ENCODE measurements at regions not wholly inside any gene's neighbourhood (a gene's known extent, or its start where the extent isn't known, plus 50 kb on each side); places are given as distances from the start of the nearest gene placed in this dataset.

DNA sequence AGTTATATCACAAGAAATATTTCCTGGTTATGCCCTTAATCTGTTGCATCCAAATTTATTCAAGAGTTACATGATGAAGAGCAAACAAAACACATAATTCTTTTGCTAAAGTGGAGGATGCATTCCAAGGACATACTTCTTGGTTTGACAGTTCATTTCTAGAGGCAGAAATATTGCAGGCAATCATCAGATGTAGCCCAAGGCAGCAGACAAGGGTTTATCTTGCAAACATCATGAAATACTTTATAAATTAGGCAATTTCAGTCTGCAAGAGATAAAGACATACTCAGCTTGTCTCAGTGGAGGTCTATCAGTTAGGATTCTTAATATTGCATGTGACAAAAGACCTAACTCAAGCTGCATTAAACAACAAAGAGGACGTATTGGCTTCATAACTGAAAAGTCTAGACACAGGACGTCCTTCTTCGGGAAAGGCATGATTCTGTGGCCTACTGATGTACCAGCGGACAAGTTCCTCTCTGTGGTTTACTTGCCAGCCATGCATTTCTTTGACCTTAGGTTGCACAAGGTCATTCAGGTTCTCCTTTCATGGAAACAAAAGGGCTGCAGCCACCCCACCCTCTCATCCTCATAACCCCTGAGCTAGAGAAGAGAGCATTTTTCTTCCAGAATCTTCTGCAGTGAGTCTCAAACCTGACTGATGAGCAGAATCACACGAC lies 204.1 kb downstream of the KATNAL1 start:
- H3K27me3 ChIP-seq (ENCODE audit: insufficient read depth, poor library complexity, severe bottlenecking) = no peaks in the 10 kb centered on the region
- H3K36me3 ChIP-seq (ENCODE audit: low read depth) = no peaks in the 10 kb centered on the region
- DNase-seq (ENCODE audit: low spot score) (no peak), ATAC-seq (ENCODE audit: low read depth) (no peak)
- H3K9me3 ChIP-seq (ENCODE audit: severe bottlenecking) = no peaks in the 10 kb centered on the region
- peaks cover 2% of the 10 kb centered on the region for H3K4me1 ChIP-seq (ENCODE audit: insufficient read depth, poor library complexity, severe bottlenecking)
- TF ChIP-seq, protein P1, sequence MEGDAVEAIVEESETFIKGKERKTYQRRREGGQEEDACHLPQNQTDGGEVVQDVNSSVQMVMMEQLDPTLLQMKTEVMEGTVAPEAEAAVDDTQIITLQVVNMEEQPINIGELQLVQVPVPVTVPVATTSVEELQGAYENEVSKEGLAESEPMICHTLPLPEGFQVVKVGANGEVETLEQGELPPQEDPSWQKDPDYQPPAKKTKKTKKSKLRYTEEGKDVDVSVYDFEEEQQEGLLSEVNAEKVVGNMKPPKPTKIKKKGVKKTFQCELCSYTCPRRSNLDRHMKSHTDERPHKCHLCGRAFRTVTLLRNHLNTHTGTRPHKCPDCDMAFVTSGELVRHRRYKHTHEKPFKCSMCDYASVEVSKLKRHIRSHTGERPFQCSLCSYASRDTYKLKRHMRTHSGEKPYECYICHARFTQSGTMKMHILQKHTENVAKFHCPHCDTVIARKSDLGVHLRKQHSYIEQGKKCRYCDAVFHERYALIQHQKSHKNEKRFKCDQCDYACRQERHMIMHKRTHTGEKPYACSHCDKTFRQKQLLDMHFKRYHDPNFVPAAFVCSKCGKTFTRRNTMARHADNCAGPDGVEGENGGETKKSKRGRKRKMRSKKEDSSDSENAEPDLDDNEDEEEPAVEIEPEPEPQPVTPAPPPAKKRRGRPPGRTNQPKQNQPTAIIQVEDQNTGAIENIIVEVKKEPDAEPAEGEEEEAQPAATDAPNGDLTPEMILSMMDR (IDR thresholded peaks at IDR 0.05; ENCODE audit: poor library complexity, severe bottlenecking) = no peak
- H3K4me3 ChIP-seq (ENCODE audit: severe bottlenecking) = no peak overlapping the region
- no peak overlapping the region for H3K27ac ChIP-seq (ENCODE audit: poor library complexity, severe bottlenecking)

DNA sequence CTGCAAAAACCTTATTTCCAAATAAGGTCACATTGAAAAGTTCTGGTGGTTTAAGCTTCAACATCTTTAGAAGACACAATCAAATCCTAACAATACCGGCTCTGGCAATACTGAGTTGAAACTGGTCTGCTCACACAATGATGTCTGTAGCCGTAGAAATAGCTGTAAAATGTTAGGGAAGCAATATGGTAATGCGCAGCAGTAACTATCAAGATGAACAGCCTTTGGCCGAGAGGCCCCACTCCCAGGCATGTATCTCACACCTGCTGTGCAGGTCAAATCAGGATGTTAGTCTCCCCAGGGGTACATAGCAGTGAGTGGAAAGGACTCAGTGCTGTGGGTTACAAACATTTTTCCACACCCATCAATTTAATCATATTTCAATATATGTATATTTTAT lies 207.1 kb downstream of the KATNAL1 start:
- H3K27ac ChIP-seq (ENCODE audit: poor library complexity, severe bottlenecking) = no peak overlapping the region
- no peaks in the 10 kb centered on the region for H3K27me3 ChIP-seq (ENCODE audit: insufficient read depth, poor library complexity, severe bottlenecking)
- H3K4me1 ChIP-seq (ENCODE audit: insufficient read depth, poor library complexity, severe bottlenecking) = no peaks in the 10 kb centered on the region
- TF ChIP-seq, protein P1 (IDR thresholded peaks at IDR 0.05; ENCODE audit: poor library complexity, severe bottlenecking) = no peak
- no peak for ATAC-seq (ENCODE audit: low read depth)
- H3K4me3 ChIP-seq (ENCODE audit: severe bottlenecking) = no peak overlapping the region
- H3K36me3 ChIP-seq (ENCODE audit: low read depth) = no peaks in the 10 kb centered on the region
- no peak for DNase-seq (ENCODE audit: low spot score)
- no peaks in the 10 kb centered on the region for H3K9me3 ChIP-seq (ENCODE audit: severe bottlenecking)

DNA sequence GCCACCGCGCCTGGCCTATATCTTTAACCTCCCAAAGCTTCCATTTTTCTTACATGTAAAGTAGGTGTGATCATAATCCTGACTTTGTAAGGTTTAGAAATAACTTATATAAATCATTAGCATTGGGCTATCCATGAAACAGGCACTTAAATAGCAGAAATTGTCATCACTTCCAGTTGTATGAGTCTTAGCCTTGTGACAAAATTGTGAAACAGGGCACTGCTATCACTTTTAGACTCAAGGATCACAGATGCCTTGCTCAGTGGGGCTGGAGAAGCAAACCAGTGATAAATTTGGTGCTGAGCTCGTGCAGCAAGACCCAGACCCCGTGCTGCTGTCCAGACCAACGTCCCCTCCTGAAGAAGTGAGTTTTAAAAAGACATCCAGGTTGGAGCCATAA lies 209.7 kb downstream of the KATNAL1 start:
- Histone ChIP-seq H3K4me3 (ENCODE audit: severe bottlenecking) (no peak overlapping the region), H3K4me1 (ENCODE audit: insufficient read depth, poor library complexity, severe bottlenecking) (no peaks in the 10 kb centered on the region)

DNA sequence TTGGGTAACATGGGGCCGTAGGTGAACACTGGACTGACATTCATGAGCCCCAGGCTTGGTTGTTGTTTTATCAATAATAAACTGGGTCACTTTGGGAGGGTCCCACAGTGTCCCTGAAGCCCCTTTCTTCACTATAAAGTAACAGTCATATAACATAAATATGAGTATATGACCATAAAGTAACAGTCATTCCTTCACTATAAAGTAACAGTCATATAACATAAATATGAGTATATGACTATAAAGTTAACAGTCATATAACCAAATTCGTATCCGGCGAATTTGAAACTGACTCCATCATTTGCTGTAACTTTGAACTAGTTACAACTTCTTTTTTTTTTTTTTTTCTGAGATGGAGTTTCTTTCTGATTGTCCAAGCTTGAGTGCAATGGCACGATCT lies 210.3 kb downstream of the KATNAL1 start:
- ATAC-seq (ENCODE audit: low read depth) = no peak
- no peak for DNase-seq (ENCODE audit: low spot score)
- TF ChIP-seq, protein P1 (IDR thresholded peaks at IDR 0.05; ENCODE audit: poor library complexity, severe bottlenecking) = no peak
- Histone ChIP-seq H3K27ac (ENCODE audit: poor library complexity, severe bottlenecking) (no peak overlapping the region), H3K4me1 (ENCODE audit: insufficient read depth, poor library complexity, severe bottlenecking) (no peaks in the 10 kb centered on the region), H3K4me3 (ENCODE audit: severe bottlenecking) (no peak overlapping the region), H3K9me3 (ENCODE audit: severe bottlenecking) (no peaks in the 10 kb centered on the region), H3K27me3 (ENCODE audit: insufficient read depth, poor library complexity, severe bottlenecking) (no peaks in the 10 kb centered on the region), H3K36me3 (ENCODE audit: low read depth) (no peaks in the 10 kb centered on the region)

More for the DNA sequence above, 209.7 kb downstream of the KATNAL1 start:
- DNase-seq (ENCODE audit: low spot score) (no peak), ATAC-seq (ENCODE audit: low read depth) (no peak)
- Histone ChIP-seq H3K36me3 (ENCODE audit: low read depth) (no peaks in the 10 kb centered on the region), H3K27ac (ENCODE audit: poor library complexity, severe bottlenecking) (no peak overlapping the region), H3K27me3 (ENCODE audit: insufficient read depth, poor library complexity, severe bottlenecking) (no peaks in the 10 kb centered on the region), H3K9me3 (ENCODE audit: severe bottlenecking) (no peaks in the 10 kb centered on the region)
- TF ChIP-seq, protein P1 (IDR thresholded peaks at IDR 0.05; ENCODE audit: poor library complexity, severe bottlenecking) = no peak

DNA sequence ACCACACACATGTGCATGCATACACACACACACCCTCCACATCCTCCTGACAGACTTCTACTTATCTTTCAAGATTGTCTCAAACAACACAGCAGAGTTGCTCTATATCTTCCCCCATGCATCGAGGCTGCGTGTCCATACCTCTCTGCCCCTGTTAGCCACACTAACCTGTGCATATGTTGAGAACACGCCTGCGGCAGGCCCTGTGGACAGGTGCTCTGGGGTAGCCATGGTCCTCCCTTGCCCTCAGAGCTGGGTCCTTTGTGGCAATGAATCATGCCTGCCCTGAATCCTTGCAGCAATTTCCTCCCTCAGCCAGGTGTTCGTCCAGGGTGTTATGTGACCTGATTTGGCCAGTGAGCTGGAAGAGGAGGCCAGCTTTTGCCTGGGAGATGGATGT lies 213.3 kb downstream of the KATNAL1 start:
- TF ChIP-seq, protein P1 (IDR thresholded peaks at IDR 0.05; ENCODE audit: poor library complexity, severe bottlenecking) = no peak
- Histone ChIP-seq H3K36me3 (ENCODE audit: low read depth) (no peaks in the 10 kb centered on the region), H3K4me3 (ENCODE audit: severe bottlenecking) (no peak overlapping the region), H3K4me1 (ENCODE audit: insufficient read depth, poor library complexity, severe bottlenecking) (no peaks in the 10 kb centered on the region), H3K27ac (ENCODE audit: poor library complexity, severe bottlenecking) (no peak overlapping the region), H3K9me3 (ENCODE audit: severe bottlenecking) (no peaks in the 10 kb centered on the region), H3K27me3 (ENCODE audit: insufficient read depth, poor library complexity, severe bottlenecking) (no peaks in the 10 kb centered on the region)
- DNase-seq (ENCODE audit: low spot score) (no peak), ATAC-seq (ENCODE audit: low read depth) (no peak)

Measured in RWPE2 (cell line).